Smooth muscle cell (in vitro differentiated cells): ENCODE measurements at regions not wholly inside any gene's neighbourhood (a gene's known extent, or its start where the extent isn't known, plus 50 kb on each side); places are given as distances from the start of the nearest gene placed in this dataset.

Source experiments
- DNase-seq: peaks from one replicate; lab custom pipeline; 2025; ENCODE audit not compliant: unreplicated experiment; lab: John Stamatoyannopoulos, UW
- H2AFZ ChIP-seq: fragments of 200-600 bp; sonication (generic); 2 replicates; pipeline ENCODE4 v1.6.0; 2016; ENCODE audit warnings: antibody characterized with exemption, low read depth, mild to moderate bottlenecking
- H3F3A ChIP-seq: fragments of 200-600 bp; sonication (generic); 2 replicates; pipeline ENCODE4 v1.6.0; 2017; ENCODE audit warnings: antibody characterized with exemption, low read depth
- H3K27ac ChIP-seq: fragments of 200-600 bp; sonication (generic); 2 replicates; pipeline ENCODE4 v1.5.1; 2016; ENCODE audit warnings: low read depth, mild to moderate bottlenecking
- H3K27me3 ChIP-seq: fragments of 200-600 bp; sonication (generic); 2 replicates; pipeline ENCODE4 v1.6.1; 2016; ENCODE audit warnings: low read depth, mild to moderate bottlenecking
- H3K36me3 ChIP-seq: fragments of 200-600 bp; sonication (generic); 2 replicates; pipeline ENCODE4 v1.5.1; 2016; ENCODE audit warnings: low read depth
- H3K4me1 ChIP-seq: fragments of 200-600 bp; sonication (generic); 2 replicates; pipeline ENCODE4 v1.5.1; 2016; ENCODE audit warnings: low read depth
- H3K4me2 ChIP-seq: fragments of 200-600 bp; sonication (generic); 2 replicates; pipeline ENCODE4 v1.6.0; 2016; ENCODE audit warnings: mild to moderate bottlenecking
- H3K4me3 ChIP-seq: fragments of 200-600 bp; sonication (generic); 2 replicates; pipeline ENCODE4 v1.5.1; 2016; ENCODE audit warnings: mild to moderate bottlenecking
- H3K79me2 ChIP-seq: fragments of 200-600 bp; sonication (generic); 2 replicates; pipeline ENCODE4 v1.6.0; 2016; ENCODE audit warnings: low read depth, mild to moderate bottlenecking
- H3K9ac ChIP-seq: fragments of 200-600 bp; sonication (generic); 2 replicates; pipeline ENCODE4 v1.6.0; 2016; ENCODE audit warnings: low read depth
- H3K9me3 ChIP-seq: fragments of 200-600 bp; sonication (generic); replicated peaks from 2 replicates; pipeline ENCODE4 v1.5.1; 2016; ENCODE audit warnings: low read depth
- H4K20me1 ChIP-seq: fragments of 200-600 bp; sonication (generic); 2 replicates; pipeline ENCODE4 v1.6.0; 2016; ENCODE audit warnings: low read depth
- WGBS: methylation state at CpG from one replicate; pipeline ENCODE4 v1.1.7; 2016; ENCODE audit warnings: low lambda C conversion rate; 5-methylcytosine and 5-hydroxymethylcytosine counted together
- TF ChIP-seq, protein P1 (sequence below): fragments of 200-600 bp; sonication (generic); IDR thresholded peaks from 2 replicates; pipeline ENCODE4 v1.5.1; 2017; ENCODE audit warnings: borderline replicate concordance, mild to moderate bottlenecking, antibody characterized with exemption; ENCODE audit not compliant: insufficient read depth, poor library complexity, severe bottlenecking

GRCh38 chr10:37479469-37479868 is 354.1 kb downstream of the ANKRD30A start:
- Histone ChIP-seq H3K27me3 (no peaks in the 10 kb centered on the region), H3K4me3 (no peak overlapping the region), H3K4me2 (no peak overlapping the region), H3K9ac (no peak overlapping the region), H4K20me1 (no peaks in the 10 kb centered on the region), H3K79me2 (no peaks in the 10 kb centered on the region), H3K4me1 (no peaks in the 10 kb centered on the region), H3K9me3 (no peaks in the 10 kb centered on the region), H3K36me3 (no peaks in the 10 kb centered on the region), H3F3A (no peaks in the 10 kb centered on the region), H2AFZ (no peak overlapping the region), H3K27ac (no peak overlapping the region)
- TF ChIP-seq, protein P1, sequence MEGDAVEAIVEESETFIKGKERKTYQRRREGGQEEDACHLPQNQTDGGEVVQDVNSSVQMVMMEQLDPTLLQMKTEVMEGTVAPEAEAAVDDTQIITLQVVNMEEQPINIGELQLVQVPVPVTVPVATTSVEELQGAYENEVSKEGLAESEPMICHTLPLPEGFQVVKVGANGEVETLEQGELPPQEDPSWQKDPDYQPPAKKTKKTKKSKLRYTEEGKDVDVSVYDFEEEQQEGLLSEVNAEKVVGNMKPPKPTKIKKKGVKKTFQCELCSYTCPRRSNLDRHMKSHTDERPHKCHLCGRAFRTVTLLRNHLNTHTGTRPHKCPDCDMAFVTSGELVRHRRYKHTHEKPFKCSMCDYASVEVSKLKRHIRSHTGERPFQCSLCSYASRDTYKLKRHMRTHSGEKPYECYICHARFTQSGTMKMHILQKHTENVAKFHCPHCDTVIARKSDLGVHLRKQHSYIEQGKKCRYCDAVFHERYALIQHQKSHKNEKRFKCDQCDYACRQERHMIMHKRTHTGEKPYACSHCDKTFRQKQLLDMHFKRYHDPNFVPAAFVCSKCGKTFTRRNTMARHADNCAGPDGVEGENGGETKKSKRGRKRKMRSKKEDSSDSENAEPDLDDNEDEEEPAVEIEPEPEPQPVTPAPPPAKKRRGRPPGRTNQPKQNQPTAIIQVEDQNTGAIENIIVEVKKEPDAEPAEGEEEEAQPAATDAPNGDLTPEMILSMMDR = no peak
- no peak for DNase-seq
- 74% methylated on average over 7 of the region's 7 CpGs for WGBS

GRCh38 chr10:37478381-37478780 is 353.0 kb downstream of the ANKRD30A start:
- H3K4me3 ChIP-seq = no peak overlapping the region
- H3K27me3 ChIP-seq = no peaks in the 10 kb centered on the region
- H3K79me2 ChIP-seq = no peaks in the 10 kb centered on the region
- 74% methylated on average over 5 of the region's 5 CpGs for WGBS
- H3K36me3 ChIP-seq = no peaks in the 10 kb centered on the region
- no peak overlapping the region for H3K4me2 ChIP-seq
- no peaks in the 10 kb centered on the region for H3F3A ChIP-seq
- no peaks in the 10 kb centered on the region for H3K9me3 ChIP-seq
- no peak overlapping the region for H3K9ac ChIP-seq
- H3K4me1 ChIP-seq = no peaks in the 10 kb centered on the region
- H2AFZ ChIP-seq = no peak overlapping the region
- no peak overlapping the region for H3K27ac ChIP-seq
- no peak for DNase-seq
- TF ChIP-seq, protein P1 = no peak
- no peaks in the 10 kb centered on the region for H4K20me1 ChIP-seq

DNA sequence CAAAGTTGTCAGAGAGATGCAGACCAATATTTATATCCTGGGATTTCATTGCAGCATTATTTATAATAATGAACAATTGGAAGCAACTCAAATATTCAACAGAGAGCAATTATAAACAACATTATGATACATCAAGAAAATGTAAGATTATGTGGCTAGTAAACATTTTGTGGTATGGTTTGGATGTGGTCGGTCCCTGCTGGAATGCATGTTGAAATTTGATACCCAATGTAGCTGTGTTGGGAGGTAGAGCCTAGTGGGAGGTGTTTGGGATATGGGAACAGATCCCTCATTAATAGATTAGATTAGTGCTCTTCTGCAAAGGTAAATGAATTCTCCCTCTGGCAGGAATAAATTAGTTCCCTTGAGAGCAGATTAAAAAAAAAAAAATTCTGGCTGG is 350.9 kb downstream of the ANKRD30A start:
- Histone ChIP-seq H3K4me1 (no peaks in the 10 kb centered on the region), H3K36me3 (no peaks in the 10 kb centered on the region), H3K79me2 (no peaks in the 10 kb centered on the region), H3K27me3 (no peaks in the 10 kb centered on the region), H3K9ac (no peak overlapping the region), H3K4me2 (no peak overlapping the region), H3F3A (no peaks in the 10 kb centered on the region), H3K27ac (no peak overlapping the region), H4K20me1 (no peaks in the 10 kb centered on the region), H2AFZ (no peak overlapping the region), H3K4me3 (no peak overlapping the region), H3K9me3 (no peaks in the 10 kb centered on the region)
- DNase-seq = no peak
- WGBS = 48% methylated on average over 1 of the region's 1 CpG
- TF ChIP-seq, protein P1 = no peak

GRCh38 chr10:37474645-37475044 is 349.2 kb downstream of the ANKRD30A start:
- H3K79me2 ChIP-seq = no peaks in the 10 kb centered on the region
- whole genome bisulfite sequencing = 87% methylated on average over 9 of the region's 9 CpGs
- no peaks in the 10 kb centered on the region for H4K20me1 ChIP-seq

More at GRCh38 chr10:37474645-37475044, 349.2 kb downstream of the ANKRD30A start:
- TF ChIP-seq, protein P1 = no peak
- H3K27me3 ChIP-seq = no peaks in the 10 kb centered on the region
- no peaks in the 10 kb centered on the region for H3K9me3 ChIP-seq
- no peak overlapping the region for H2AFZ ChIP-seq
- no peak overlapping the region for H3K27ac ChIP-seq
- no peaks in the 10 kb centered on the region for H3F3A ChIP-seq
- H3K9ac ChIP-seq = no peak overlapping the region
- H3K4me1 ChIP-seq = no peaks in the 10 kb centered on the region
- H3K36me3 ChIP-seq = no peaks in the 10 kb centered on the region
- DNase-seq = no peak
- no peak overlapping the region for H3K4me2 ChIP-seq
- no peak overlapping the region for H3K4me3 ChIP-seq
